Astrocyte of the cerebellum (primary cell): ENCODE measurements at regions not wholly inside any gene's neighbourhood (a gene's known extent, or its start where the extent isn't known, plus 50 kb on each side); places are given as distances from the start of the nearest gene placed in this dataset.
A peak's percentile ranks its signal among the peaks of the same experiment; 100 is the strongest.

Experiments
- DNase-seq: peaks from one replicate; pipeline ENCODE4 v3.0.0-alpha.2; 2011; ENCODE audit warnings: low read depth
- H3K4me3 ChIP-seq: 2 replicates; pipeline ENCODE4 v1.5.1; 2011; ENCODE audit warnings: mild to moderate bottlenecking, low read depth, low read length, moderate library complexity
- in situ Hi-C: cut with HindIII; loops from 2 replicates; pipeline ENCODE4 v1.10.0; 2017; ENCODE audit warnings: low sequenced_read_pairs
- TF ChIP-seq, protein P1 (sequence below): IDR thresholded peaks from 2 replicates; pipeline ENCODE4 v1.5.1; 2012; ENCODE audit warnings: low read length, low read depth, moderate library complexity, mild to moderate bottlenecking; ENCODE audit errors: missing control alignments

DNA sequence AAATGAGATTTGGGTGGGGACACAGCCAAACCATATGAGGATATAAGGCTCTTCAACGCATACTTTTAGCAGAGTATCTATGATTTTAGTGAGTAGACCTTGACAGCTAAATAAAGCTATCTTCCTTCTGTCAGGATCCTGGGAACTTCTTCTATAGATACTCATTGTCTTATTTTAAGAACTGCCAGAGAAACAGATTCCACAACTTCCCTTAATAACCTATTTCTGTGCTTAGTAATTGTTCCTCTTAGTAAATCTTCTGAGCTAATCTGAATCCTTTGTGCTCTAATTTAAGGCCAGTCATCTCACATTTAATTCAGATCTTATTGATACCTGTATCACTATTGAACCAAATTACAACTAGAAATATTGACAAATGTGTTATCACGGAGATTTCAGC is 64.0 kb upstream of the CEP85L start:
- TF ChIP-seq, protein P1, sequence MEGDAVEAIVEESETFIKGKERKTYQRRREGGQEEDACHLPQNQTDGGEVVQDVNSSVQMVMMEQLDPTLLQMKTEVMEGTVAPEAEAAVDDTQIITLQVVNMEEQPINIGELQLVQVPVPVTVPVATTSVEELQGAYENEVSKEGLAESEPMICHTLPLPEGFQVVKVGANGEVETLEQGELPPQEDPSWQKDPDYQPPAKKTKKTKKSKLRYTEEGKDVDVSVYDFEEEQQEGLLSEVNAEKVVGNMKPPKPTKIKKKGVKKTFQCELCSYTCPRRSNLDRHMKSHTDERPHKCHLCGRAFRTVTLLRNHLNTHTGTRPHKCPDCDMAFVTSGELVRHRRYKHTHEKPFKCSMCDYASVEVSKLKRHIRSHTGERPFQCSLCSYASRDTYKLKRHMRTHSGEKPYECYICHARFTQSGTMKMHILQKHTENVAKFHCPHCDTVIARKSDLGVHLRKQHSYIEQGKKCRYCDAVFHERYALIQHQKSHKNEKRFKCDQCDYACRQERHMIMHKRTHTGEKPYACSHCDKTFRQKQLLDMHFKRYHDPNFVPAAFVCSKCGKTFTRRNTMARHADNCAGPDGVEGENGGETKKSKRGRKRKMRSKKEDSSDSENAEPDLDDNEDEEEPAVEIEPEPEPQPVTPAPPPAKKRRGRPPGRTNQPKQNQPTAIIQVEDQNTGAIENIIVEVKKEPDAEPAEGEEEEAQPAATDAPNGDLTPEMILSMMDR = no peak
- in situ Hi-C loops = no loop called here
- no peak for DNase-seq
- H3K4me3 ChIP-seq = no peak overlapping the region

DNA sequence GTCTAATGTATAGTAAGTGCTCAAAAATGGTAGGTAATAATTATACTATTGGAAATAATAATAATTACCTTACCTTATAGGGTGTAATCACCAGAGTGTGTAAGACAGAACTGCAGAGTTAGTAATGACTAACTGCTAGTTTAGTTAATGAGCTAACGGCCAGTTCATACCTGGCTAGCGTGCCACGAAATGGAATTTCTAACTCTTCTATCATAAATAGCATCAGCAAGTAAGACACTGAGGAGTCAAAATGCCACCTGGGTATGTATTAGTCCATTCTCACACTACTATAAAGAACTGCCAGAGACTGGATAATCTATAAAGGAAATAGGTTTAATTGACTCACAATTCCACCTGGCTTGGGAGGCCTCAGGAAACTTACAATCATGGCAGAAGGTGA is 63.4 kb upstream of the CEP85L start:
- no peak overlapping the region for H3K4me3 ChIP-seq
- no peak for DNase-seq
- TF ChIP-seq, protein P1 = no peak
- in situ Hi-C loops = no loop called here

DNA sequence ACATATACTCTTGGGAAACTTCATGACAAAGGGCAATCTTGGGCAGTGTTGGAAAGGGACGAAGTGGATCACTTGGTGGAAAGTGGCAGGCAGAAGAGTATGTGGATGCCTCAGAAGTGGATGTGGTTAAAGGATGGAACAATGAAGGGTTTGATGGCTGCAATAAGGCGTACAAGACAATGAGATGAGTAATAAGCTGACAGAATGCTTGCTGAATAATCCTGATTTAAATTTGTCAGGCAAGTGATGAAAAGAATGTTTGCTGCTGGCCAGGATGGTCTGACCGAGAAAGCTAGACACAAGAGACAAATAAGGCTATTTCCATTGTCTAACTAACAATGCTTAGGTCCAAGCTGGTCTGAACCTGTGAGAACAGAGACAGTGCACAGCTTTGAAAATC is 61.6 kb upstream of the CEP85L start:
- in situ Hi-C loops = no loop called here
- TF ChIP-seq, protein P1 = no peak
- DNase-seq = no peak
- no peak overlapping the region for H3K4me3 ChIP-seq

DNA sequence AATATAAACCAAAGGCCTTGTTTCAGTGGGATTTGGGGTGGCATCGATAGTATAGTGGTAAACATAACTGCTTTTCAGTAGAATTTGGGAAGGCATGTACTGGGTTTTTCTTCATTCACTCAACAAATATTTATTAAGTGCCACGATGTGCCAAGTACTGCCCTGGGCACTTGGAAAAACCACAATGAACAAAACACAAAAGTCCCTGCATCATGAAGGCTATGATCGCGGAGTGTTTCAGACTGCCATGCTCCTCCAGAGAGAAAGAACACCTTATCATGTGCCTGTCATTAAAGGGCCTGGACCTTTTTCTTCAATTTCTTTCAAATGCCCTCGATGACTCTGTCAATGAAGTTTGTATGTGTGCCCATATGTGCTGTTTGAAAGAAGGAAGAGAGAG is 59.2 kb upstream of the CEP85L start:
- TF ChIP-seq, protein P1 = no peak
- no peak overlapping the region for H3K4me3 ChIP-seq
- in situ Hi-C loops = no loop called here
- DNase-seq = no peak

DNA sequence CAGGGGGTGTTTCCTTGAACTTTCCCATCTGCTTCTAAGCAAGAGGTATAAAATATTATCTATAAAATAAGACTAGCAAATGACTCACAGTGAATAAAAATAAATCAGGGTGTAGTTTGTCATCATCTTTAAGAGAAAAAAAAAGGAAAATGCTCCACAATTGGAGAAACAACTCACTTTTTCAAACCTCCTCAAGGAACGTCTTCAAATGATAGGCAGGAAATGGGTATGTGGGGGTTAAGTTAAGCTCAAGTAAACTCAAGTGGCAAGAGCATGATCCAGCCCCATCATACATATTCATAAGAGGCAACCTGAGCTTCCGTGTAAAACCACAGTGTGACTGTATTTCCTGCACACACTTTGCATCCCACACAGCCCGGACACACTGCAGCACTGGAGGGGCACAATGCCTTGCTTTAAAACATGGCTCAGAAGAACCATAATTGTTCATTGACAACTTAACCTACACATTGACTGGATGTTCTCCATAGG is 58.5 kb upstream of the CEP85L start:
- in situ Hi-C loops = no loop called here
- TF ChIP-seq, protein P1 = no peak
- DNase-seq = peak; percentile 51
- H3K4me3 ChIP-seq = peak overlapping the region; percentile 52

DNA sequence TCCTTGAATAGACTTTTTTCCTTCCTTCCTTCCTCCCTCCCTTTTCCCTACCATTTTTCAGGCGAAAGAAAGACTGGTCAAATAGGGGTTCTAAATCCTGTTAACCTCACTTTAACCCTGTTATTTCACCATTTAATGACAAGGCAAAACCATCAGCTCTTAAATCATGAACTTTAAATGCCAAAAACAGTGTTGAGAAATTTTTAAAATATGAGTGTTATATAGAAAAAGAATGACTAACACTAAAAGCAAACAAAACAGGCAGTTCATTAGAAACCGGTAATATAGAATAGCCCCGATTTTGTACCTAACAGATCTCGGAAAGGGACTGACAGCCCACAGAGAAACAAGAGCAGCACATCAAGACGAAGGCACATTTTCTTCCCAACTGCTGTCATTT is 57.4 kb upstream of the CEP85L start:
- TF ChIP-seq, protein P1 = no peak
- in situ Hi-C loops = no loop called here
- peak overlapping the region; percentile 52 for H3K4me3 ChIP-seq
- no peak for DNase-seq

DNA sequence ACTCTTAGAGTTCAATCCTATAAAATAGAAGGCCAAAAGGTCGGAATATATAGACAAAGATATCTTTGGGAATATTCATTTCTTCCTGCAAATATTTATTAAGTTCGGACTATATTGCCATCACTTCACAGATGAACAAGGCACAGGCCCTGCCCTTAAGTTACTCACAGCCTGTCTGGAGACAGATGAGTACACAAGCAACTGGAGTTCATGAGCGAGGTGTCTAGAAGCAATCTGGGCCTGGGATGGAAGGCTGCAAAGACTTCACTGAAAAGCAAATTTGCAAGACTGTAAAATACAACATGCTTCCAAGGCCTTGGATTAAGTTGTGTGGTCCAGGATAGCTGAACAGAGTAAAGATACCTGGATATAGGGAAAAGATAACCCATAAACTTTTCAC is 56.7 kb upstream of the CEP85L start:
- TF ChIP-seq, protein P1 = no peak
- DNase-seq = no peak
- in situ Hi-C loops = no loop called here
- peak overlapping the region; percentile 52 for H3K4me3 ChIP-seq
